ENCODE measurements at regions not wholly inside any gene's neighbourhood (a gene's known extent, or its start where the extent isn't known, plus 50 kb on each side); places are given as distances from the start of the nearest gene placed in this dataset.

DNA sequence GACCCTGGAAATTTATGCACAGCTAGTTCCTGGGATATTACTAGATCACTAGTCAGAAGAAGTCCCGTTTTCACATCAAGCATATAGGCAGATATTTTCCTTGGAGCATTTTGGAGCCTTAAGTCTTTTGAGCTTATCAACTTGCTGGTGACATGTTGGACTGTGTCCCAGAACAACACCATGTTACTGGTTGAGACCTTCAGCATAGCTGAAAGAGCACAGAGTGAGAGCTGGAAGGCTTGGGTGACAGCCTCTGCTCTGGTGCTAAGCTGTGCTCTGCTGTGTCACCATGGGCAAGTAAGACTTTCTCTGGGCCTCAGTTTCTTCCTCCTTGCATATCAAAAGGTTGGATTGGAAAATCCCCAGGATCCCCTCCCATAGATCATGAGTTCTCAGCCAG is 116.6 kb upstream of the FRMPD4 start:
- Mint-ChIP-seq H3K4me1 (no peaks in the 10 kb centered on the region), H3K9me3 (peaks cover 27% of the 10 kb centered on the region), H3K27ac (no peak overlapping the region), H3K4me3 (no peak overlapping the region), H3K27me3 (ENCODE audit: insufficient read depth) (no peaks in the 10 kb centered on the region), H3K36me3 (ENCODE audit: low read depth) (no peaks in the 10 kb centered on the region)
- TF ChIP-seq, protein P1, sequence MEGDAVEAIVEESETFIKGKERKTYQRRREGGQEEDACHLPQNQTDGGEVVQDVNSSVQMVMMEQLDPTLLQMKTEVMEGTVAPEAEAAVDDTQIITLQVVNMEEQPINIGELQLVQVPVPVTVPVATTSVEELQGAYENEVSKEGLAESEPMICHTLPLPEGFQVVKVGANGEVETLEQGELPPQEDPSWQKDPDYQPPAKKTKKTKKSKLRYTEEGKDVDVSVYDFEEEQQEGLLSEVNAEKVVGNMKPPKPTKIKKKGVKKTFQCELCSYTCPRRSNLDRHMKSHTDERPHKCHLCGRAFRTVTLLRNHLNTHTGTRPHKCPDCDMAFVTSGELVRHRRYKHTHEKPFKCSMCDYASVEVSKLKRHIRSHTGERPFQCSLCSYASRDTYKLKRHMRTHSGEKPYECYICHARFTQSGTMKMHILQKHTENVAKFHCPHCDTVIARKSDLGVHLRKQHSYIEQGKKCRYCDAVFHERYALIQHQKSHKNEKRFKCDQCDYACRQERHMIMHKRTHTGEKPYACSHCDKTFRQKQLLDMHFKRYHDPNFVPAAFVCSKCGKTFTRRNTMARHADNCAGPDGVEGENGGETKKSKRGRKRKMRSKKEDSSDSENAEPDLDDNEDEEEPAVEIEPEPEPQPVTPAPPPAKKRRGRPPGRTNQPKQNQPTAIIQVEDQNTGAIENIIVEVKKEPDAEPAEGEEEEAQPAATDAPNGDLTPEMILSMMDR (conservative IDR thresholded peaks at IDR 0.05), result no peak
- Histone ChIP-seq H3K4me1 (ENCODE audit: control insufficient read depth, insufficient read depth, low read length) (no peaks in the 10 kb centered on the region), H3K4me3 (ENCODE audit: low read length) (no peak overlapping the region), H3K9me3 (ENCODE audit: control insufficient read depth, low read length) (no peaks in the 10 kb centered on the region), H3K9ac (ENCODE audit: extremely low read depth, low read length, poor library complexity, severe bottlenecking) (no peak overlapping the region), H3K27ac (ENCODE audit: low read depth, low read length) (no peak overlapping the region), H3K27me3 (ENCODE audit: control insufficient read depth, insufficient read depth, low read length, poor library complexity, severe bottlenecking) (no peaks in the 10 kb centered on the region), H3K36me3 (ENCODE audit: control insufficient read depth, insufficient read depth, low read length) (no peaks in the 10 kb centered on the region)
- DNase-seq, result no peak
- WGBS, 2 experiments (ENCODE audit: insufficient coverage in 1 of 2, insufficient read length in 1 of 2), result 94 to 100% methylated on average over 1 of the region's 1 CpG

DNA sequence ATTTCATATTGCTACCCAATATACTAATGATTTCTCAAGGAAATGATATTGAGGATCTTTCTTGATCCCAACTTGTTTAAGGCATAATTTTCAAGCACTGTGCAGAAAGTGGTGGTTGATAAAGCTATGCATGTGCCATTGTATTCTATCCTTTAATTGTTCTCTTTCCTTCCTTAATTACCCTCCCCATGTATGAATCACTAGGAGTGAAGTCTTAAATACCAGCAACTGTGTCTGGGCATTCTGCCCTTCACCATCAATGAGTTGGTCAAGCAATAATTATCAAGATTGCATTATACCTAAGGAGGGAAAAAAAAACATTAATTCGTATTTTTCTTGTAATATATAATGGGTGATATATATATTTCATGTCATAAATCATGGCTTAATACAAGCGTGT is 111.8 kb upstream of the FRMPD4 start:
- TF ChIP-seq, protein P1 (conservative IDR thresholded peaks at IDR 0.05), result no peak
- H3K27me3 Mint-ChIP-seq (ENCODE audit: insufficient read depth), result no peaks in the 10 kb centered on the region
- H3K4me3 Mint-ChIP-seq, result no peak overlapping the region
- Histone ChIP-seq H3K4me1 (ENCODE audit: control insufficient read depth, insufficient read depth, low read length) (no peaks in the 10 kb centered on the region), H3K9ac (ENCODE audit: extremely low read depth, low read length, poor library complexity, severe bottlenecking) (no peak overlapping the region), H3K27ac (ENCODE audit: low read depth, low read length) (no peak overlapping the region), H3K9me3 (ENCODE audit: control insufficient read depth, low read length) (no peaks in the 10 kb centered on the region), H3K36me3 (ENCODE audit: control insufficient read depth, insufficient read depth, low read length) (no peaks in the 10 kb centered on the region), H3K27me3 (ENCODE audit: control insufficient read depth, insufficient read depth, low read length, poor library complexity, severe bottlenecking) (no peaks in the 10 kb centered on the region), H3K4me3 (ENCODE audit: low read length) (no peak overlapping the region)
- H3K9me3 Mint-ChIP-seq, result peaks cover 23% of the 10 kb centered on the region
- peaks cover 3% of the 10 kb centered on the region for H3K4me1 Mint-ChIP-seq
- WGBS, 2 experiments (ENCODE audit: insufficient coverage in 1 of 2, insufficient read length in 1 of 2), result 86% methylated on average over 1 of the region's 2 CpGs; no CpG with 5 or more reads in 1 of the 2 experiments
- no peak overlapping the region for H3K27ac Mint-ChIP-seq
- H3K36me3 Mint-ChIP-seq (ENCODE audit: low read depth), result no peaks in the 10 kb centered on the region
- no peak for DNase-seq

DNA sequence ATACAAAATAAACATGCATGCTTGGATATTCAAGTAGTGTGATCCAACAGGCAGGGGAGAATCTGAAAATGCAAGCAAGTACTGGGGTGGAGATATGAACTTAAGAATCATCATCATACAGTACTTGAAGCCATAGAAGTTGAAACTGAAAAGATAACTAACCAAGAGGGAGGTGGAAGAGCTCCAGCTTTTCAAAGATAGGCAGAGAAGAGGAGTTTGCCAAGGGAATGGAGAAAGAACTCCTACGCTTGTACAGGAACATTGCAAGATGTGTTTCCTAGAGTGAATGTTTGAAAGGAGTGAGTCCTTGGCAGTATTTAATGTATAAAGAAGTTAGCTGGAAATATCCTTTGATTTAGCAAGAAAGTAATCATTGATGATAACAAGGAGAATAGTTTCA is 106.2 kb upstream of the FRMPD4 start:
- no peak overlapping the region for H3K27ac Mint-ChIP-seq
- TF ChIP-seq, protein P1 (conservative IDR thresholded peaks at IDR 0.05), result no peak

More for the DNA sequence above, 106.2 kb upstream of the FRMPD4 start:
- H3K4me3 ChIP-seq (ENCODE audit: low read length), result no peak overlapping the region
- H3K27me3 Mint-ChIP-seq (ENCODE audit: insufficient read depth), result no peaks in the 10 kb centered on the region
- H3K27ac ChIP-seq (ENCODE audit: low read depth, low read length), result no peak overlapping the region
- no peaks in the 10 kb centered on the region for H3K4me1 Mint-ChIP-seq
- no peak for DNase-seq
- no peaks in the 10 kb centered on the region for H3K27me3 ChIP-seq (ENCODE audit: control insufficient read depth, insufficient read depth, low read length, poor library complexity, severe bottlenecking)
- H3K9me3 Mint-ChIP-seq, result peaks cover 11% of the 10 kb centered on the region
- H3K9ac ChIP-seq (ENCODE audit: extremely low read depth, low read length, poor library complexity, severe bottlenecking), result no peak overlapping the region
- H3K9me3 ChIP-seq (ENCODE audit: control insufficient read depth, low read length), result no peaks in the 10 kb centered on the region
- 80 to 100% methylated on average over 1 of the region's 1 CpG for WGBS, 2 experiments (ENCODE audit: insufficient coverage in 1 of 2, insufficient read length in 1 of 2)
- no peaks in the 10 kb centered on the region for H3K36me3 ChIP-seq (ENCODE audit: control insufficient read depth, insufficient read depth, low read length)
- H3K4me1 ChIP-seq (ENCODE audit: control insufficient read depth, insufficient read depth, low read length), result no peaks in the 10 kb centered on the region
- H3K4me3 Mint-ChIP-seq, result no peak overlapping the region
- H3K36me3 Mint-ChIP-seq (ENCODE audit: low read depth), result no peaks in the 10 kb centered on the region
